ENCODE measurements at regions not wholly inside any gene's neighbourhood (a gene's known extent, or its start where the extent isn't known, plus 50 kb on each side); places are given as distances from the start of the nearest gene placed in this dataset.

- no peaks in the 10 kb centered on the region for H3K27me3 ChIP-seq (ENCODE audit: control insufficient read depth, insufficient read depth, low read length)
- no peaks in the 10 kb centered on the region for H3K9me3 ChIP-seq (ENCODE audit: control insufficient read depth, low read length)
- H3K36me3 ChIP-seq (ENCODE audit: control insufficient read depth, insufficient read depth, low read length), result no peaks in the 10 kb centered on the region
- H3K4me1 ChIP-seq, result no peaks in the 10 kb centered on the region
- H3K4me3 ChIP-seq (ENCODE audit: low read depth, low read length), result no peak overlapping the region
- no peaks in the 10 kb centered on the region for H3K79me2 ChIP-seq
- H2AFZ ChIP-seq, result no peak overlapping the region
- TF ChIP-seq CTCF (IDR thresholded peaks at IDR 0.05), result no peak
- H3K4me2 ChIP-seq (ENCODE audit: low read length), result no peak overlapping the region
- H3K9ac ChIP-seq, result no peak overlapping the region
- H3K27ac ChIP-seq, result no peak overlapping the region
These were observed 277.0 kb downstream of the FOXA2 start for GRCh38 chr20:22307409-22307808.

- H2AFZ ChIP-seq, result no peak overlapping the region
- H3K36me3 ChIP-seq (ENCODE audit: control insufficient read depth, insufficient read depth, low read length), result no peaks in the 10 kb centered on the region
- no peaks in the 10 kb centered on the region for H3K9me3 ChIP-seq (ENCODE audit: control insufficient read depth, low read length)
- H3K4me3 ChIP-seq (ENCODE audit: low read depth, low read length), result no peak overlapping the region
- no peaks in the 10 kb centered on the region for H3K4me1 ChIP-seq
- TF ChIP-seq CTCF (IDR thresholded peaks at IDR 0.05), result no peak
- H3K27me3 ChIP-seq (ENCODE audit: control insufficient read depth, insufficient read depth, low read length), result no peaks in the 10 kb centered on the region
- H3K9ac ChIP-seq, result no peak overlapping the region
- no peaks in the 10 kb centered on the region for H3K79me2 ChIP-seq
- no peak overlapping the region for H3K27ac ChIP-seq
- H3K4me2 ChIP-seq (ENCODE audit: low read length), result no peak overlapping the region
These were observed 279.0 kb downstream of the FOXA2 start for GRCh38 chr20:22305381-22305780.

DNA sequence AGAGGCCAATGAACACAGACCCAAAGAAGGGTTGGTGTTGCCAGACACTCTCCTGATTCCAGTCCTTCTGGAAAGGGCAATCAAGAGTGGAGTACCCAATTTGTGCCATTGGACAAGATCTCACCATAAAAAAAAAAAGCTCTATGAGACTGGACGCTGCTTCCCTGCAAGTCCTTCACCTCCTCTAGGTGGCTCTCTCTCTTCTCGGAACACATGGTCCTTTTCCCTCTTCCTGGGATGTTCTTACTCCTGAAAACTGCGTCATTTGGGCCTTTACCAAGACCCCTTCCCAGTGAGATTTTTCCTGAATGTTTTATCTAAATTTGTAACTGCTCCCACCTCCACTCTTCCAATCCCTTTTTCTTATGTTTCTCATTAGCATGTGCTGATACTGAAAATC lies 280.8 kb downstream of the FOXA2 start:
- Histone ChIP-seq H3K9ac (no peak overlapping the region), H3K27me3 (ENCODE audit: control insufficient read depth, insufficient read depth, low read length) (no peaks in the 10 kb centered on the region), H3K9me3 (ENCODE audit: control insufficient read depth, low read length) (no peaks in the 10 kb centered on the region), H2AFZ (no peak overlapping the region), H3K36me3 (ENCODE audit: control insufficient read depth, insufficient read depth, low read length) (no peaks in the 10 kb centered on the region), H3K27ac (no peak overlapping the region), H3K79me2 (no peaks in the 10 kb centered on the region), H3K4me2 (ENCODE audit: low read length) (no peak overlapping the region), H3K4me1 (no peaks in the 10 kb centered on the region), H3K4me3 (ENCODE audit: low read depth, low read length) (no peak overlapping the region)
- no peak for TF ChIP-seq CTCF (IDR thresholded peaks at IDR 0.05)

DNA sequence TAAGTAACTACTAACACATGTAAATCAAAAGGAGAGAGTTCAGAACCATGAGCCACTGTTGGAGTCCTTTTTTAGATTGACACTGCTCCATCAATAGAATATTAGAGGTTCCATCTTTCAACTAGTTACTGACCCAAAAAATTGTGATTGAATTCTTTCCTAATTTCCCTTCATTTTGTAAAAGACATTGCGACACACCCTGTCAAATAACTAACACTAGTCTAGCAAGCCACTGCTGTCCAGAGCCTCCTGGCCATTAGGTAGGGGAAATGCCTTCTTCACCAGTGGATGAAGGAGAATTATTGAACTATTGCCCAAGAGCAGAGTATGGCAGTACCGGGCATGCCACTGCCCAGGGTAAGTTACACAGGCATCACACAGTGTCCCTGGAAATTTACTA lies 282.3 kb downstream of the FOXA2 start:
- H3K9me3 ChIP-seq (ENCODE audit: control insufficient read depth, low read length), result no peaks in the 10 kb centered on the region
- no peak overlapping the region for H3K4me3 ChIP-seq (ENCODE audit: low read depth, low read length)
- H2AFZ ChIP-seq, result no peak overlapping the region
- H3K4me1 ChIP-seq, result no peaks in the 10 kb centered on the region
- H3K27ac ChIP-seq, result no peak overlapping the region
- TF ChIP-seq CTCF (IDR thresholded peaks at IDR 0.05), result no peak
- no peaks in the 10 kb centered on the region for H3K79me2 ChIP-seq
- no peaks in the 10 kb centered on the region for H3K36me3 ChIP-seq (ENCODE audit: control insufficient read depth, insufficient read depth, low read length)
- H3K4me2 ChIP-seq (ENCODE audit: low read length), result no peak overlapping the region
- H3K9ac ChIP-seq, result no peak overlapping the region
- no peaks in the 10 kb centered on the region for H3K27me3 ChIP-seq (ENCODE audit: control insufficient read depth, insufficient read depth, low read length)

GRCh38 chr20:22293886-22294285 lies 290.5 kb downstream of the FOXA2 start:
- H3K4me1 ChIP-seq, result no peaks in the 10 kb centered on the region
- H3K27me3 ChIP-seq (ENCODE audit: control insufficient read depth, insufficient read depth, low read length), result no peaks in the 10 kb centered on the region
- H3K4me3 ChIP-seq (ENCODE audit: low read depth, low read length), result no peak overlapping the region
- no peaks in the 10 kb centered on the region for H3K9me3 ChIP-seq (ENCODE audit: control insufficient read depth, low read length)
- TF ChIP-seq CTCF (IDR thresholded peaks at IDR 0.05), result no peak
- H3K79me2 ChIP-seq, result no peaks in the 10 kb centered on the region
- no peak overlapping the region for H3K27ac ChIP-seq
- H3K4me2 ChIP-seq (ENCODE audit: low read length), result no peak overlapping the region
- H2AFZ ChIP-seq, result no peak overlapping the region
- H3K36me3 ChIP-seq (ENCODE audit: control insufficient read depth, insufficient read depth, low read length), result no peaks in the 10 kb centered on the region
- no peak overlapping the region for H3K9ac ChIP-seq

All from parathyroid adenoma (tissue), 2 donors.